OCI-LY7 (cell line): ENCODE measurements at regions not wholly inside any gene's neighbourhood (a gene's known extent, or its start where the extent isn't known, plus 50 kb on each side); places are given as distances from the start of the nearest gene placed in this dataset.

Experiments used
- EZH2phosphoT487 ChIP-seq: fragments of 200-600 bp; sonication (generic); IDR thresholded peaks from 2 replicates; pipeline ENCODE4 v1.6.1; 2018; ENCODE audit warnings: low read depth, borderline replicate concordance, mild to moderate bottlenecking, mixed run types, antibody characterized with exemption, low read length, moderate library complexity, mixed read lengths
- TF ChIP-seq, protein P1 (sequence below): fragments of 200-600 bp; sonication (generic); conservative IDR thresholded peaks from 2 replicates; pipeline ENCODE4 v1.5.1; 2014; ENCODE audit warnings: mild to moderate bottlenecking, antibody characterized with exemption, low read length, moderate library complexity, mixed read lengths

DNA sequence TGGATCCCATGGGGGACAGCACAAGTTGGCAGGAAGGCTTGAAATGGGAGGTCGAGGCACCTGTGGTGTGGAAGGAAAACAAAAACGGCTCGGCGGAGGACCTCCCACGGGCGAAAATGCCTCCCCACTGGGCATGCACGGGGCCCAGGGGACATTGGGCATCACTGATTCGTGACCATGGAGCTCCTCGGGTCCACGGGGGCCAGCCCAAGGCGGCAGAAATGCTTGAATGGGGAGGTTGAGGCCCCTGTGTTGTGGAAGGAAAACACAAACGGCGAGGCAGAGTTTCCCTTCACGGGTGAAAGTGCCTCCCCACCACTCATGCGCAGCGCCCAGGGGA is 376.0 kb downstream of the ALG10 start:
- TF ChIP-seq, protein P1, sequence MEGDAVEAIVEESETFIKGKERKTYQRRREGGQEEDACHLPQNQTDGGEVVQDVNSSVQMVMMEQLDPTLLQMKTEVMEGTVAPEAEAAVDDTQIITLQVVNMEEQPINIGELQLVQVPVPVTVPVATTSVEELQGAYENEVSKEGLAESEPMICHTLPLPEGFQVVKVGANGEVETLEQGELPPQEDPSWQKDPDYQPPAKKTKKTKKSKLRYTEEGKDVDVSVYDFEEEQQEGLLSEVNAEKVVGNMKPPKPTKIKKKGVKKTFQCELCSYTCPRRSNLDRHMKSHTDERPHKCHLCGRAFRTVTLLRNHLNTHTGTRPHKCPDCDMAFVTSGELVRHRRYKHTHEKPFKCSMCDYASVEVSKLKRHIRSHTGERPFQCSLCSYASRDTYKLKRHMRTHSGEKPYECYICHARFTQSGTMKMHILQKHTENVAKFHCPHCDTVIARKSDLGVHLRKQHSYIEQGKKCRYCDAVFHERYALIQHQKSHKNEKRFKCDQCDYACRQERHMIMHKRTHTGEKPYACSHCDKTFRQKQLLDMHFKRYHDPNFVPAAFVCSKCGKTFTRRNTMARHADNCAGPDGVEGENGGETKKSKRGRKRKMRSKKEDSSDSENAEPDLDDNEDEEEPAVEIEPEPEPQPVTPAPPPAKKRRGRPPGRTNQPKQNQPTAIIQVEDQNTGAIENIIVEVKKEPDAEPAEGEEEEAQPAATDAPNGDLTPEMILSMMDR = no peak
- TF ChIP-seq EZH2phosphoT487 = no peak
